GM18870 (cell line): ENCODE measurements at regions not wholly inside any gene's neighbourhood (a gene's known extent, or its start where the extent isn't known, plus 50 kb on each side); places are given as distances from the start of the nearest gene placed in this dataset.
A peak's percentile ranks its signal among the peaks of the same experiment; 100 is the strongest.

Source experiments
- ATAC-seq: cut with Tn5 transposase; IDR thresholded peaks from one replicate; pipeline ENCODE4 v1.9.1; 2021; ENCODE audit warnings: moderate library complexity; ENCODE audit not compliant: unreplicated experiment

GRCh38 chr5:92907938-92908606, 672.9 kb downstream of the NR2F1-AS1 start:
- ATAC-seq = peak; percentile 79

DNA sequence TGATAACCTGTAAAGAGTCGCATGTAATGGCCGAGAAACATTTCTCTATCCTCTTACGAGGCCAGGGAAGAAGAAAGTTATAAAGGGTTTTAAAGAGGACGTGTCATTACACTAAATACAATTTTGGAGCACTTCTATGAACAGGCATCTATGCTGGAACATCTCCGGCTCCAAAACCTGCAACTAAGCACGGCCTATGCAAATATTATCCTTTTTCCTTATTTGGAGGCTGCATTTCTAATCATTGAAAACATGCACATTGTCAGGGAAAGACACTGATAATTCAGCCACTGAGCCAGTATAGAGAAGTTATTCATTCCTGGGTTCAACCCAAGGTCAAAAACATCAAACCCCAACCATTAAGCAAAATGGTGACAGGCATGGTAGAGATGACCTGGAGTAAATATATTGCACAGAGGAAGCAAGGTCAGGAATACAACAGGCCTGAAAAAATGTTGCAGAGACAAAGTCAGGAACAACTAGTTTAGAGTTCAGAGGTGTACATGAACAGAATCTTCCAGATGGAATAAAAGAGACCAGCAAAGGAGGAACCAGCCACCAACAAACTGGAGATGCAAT, 674.1 kb downstream of the NR2F1-AS1 start:
- ATAC-seq = no peak

- ATAC-seq = no peak
These were observed 677.0 kb downstream of the NR2F1-AS1 start for GRCh38 chr5:92904021-92904420.

DNA sequence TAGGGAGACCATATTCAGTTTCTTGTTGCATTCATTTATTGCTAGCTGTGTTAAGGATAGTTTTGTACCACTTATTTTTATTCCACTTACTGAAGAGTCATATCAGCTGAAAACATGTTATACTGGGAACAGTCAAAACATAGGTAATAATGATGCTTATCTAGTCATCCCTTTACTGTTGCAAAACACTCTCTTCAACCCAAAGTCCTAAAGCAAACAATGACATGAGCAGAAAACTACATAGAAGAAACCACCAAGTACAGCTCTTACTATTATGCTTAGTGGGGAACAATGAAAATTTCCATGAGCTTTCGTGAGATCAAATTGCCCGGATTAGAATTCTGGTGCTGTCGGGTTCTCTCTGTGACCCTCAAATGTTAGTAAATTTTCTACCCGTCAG, 681.4 kb downstream of the NR2F1-AS1 start:
- no peak for ATAC-seq

DNA sequence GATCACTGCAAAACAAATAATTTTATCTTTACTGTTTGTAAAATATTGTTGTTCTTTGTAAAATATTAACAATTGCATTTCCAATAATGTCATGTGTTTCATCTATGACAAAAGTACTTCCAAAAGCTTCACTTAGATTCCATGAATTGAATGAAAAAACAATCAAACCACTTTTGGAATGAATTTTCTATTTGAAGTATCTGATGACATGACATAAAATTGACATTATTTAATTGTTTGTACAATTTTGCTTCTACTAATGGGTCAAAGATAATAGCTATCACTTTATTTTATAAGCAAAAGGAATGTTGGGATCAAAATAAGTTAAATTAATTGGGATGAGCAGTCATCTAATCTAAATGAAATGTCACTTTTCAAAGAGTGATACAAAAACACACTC, 684.3 kb downstream of the NR2F1-AS1 start:
- ATAC-seq = no peak

DNA sequence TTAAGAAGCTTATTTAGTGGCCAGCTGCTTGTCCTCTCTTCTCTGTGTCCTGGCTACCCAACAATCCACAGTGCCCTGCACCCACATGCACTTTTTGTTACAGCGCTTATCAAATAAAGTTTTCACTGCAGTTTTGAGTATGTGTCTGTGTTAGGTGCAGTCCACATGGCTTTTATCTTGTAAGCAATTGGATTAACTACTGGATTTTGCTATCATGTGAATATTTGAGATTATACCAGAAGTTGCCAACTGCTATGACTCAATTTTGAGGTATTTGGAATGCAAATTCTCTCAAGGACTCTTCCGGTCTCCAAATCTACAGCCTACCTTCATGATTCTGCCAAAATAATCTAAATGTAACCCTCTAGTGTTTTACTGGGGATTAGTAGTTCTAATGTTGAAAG, 690.2 kb downstream of the NR2F1-AS1 start:
- no peak for ATAC-seq

DNA sequence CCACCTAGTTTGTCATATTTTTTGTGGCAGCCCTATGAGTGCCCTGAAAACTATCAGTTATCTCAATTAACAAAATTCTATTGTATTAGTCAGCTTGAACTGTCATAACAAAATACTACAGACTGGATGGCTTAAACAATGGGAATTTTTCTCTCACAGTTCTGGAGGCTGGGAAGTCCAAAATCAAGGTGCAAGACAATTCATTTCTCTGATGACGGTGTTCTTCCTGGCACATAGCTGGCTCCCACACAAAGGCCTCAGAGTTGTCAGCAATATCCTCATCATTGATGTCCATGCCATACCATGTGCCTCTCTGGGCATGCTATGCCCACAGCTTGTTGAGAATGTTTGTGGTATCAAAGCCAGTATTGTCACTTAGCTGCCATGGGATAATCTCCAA, 691.9 kb downstream of the NR2F1-AS1 start:
- ATAC-seq = no peak

- no peak for ATAC-seq
These were observed 693.8 kb downstream of the NR2F1-AS1 start for GRCh38 chr5:92887254-92887653.

DNA sequence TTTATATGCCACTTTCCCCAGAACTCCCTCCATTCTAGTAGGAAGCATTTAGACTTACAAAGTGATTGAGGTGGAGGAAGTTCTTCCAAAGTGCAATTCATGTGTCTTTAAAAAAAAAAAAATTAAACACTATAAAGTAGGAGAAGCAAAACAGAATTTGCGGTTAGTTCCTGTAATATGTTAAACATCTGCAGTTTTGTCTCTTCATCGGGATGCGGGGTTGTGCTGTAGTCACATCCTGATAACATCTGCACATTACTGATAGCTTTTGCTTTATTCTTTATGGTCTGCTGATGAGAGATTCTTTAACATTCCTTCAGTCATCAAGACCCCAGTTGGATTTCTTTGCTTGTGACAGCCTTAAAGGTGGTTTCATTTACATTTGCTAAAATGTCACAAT, 694.3 kb downstream of the NR2F1-AS1 start:
- ATAC-seq = no peak

DNA sequence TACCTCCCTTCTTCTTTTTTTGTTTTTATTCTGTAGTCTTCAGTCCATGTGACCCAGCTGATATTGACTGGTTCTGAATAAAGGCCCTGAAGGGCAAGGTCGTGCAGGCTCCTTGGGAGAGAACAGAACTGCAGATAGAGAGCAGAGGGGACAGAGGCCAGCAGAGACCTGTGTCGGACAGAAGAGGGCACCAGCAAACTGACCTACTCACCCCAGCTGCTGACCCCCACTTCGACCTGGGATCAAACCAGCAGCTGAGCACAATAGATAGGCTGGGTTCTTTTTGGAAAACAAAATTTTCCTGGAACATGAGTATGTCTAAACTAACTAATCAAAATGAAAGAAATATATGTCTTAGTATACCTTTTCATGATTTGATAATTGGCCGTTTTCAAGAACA, 695.1 kb downstream of the NR2F1-AS1 start:
- ATAC-seq = no peak

DNA sequence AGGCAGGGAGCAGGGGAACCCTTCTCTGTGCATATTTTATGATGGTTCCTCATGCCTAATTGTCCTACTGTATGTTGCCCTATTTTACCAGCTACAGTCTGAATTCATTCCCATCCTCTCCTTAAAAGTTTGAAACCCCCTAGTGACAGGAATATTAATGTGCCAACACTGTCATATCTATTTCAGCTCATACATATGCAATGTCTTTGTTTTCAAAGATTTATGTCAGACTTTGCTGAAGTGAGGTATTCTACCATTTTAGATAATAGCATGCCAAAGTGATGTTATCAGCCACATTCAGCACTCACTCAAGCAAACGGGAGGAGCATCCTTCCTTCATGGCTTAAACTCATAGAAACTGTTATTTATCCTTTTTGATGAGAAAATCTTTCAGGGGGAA, 696.5 kb downstream of the NR2F1-AS1 start:
- no peak for ATAC-seq

- ATAC-seq = no peak
These were observed 701.0 kb downstream of the NR2F1-AS1 start for GRCh38 chr5:92879806-92880543.

- no peak for ATAC-seq
These were observed 706.2 kb downstream of the NR2F1-AS1 start for GRCh38 chr5:92874790-92875189.

- ATAC-seq = no peak
These were observed 712.6 kb downstream of the NR2F1-AS1 start for GRCh38 chr5:92868442-92868841.

DNA sequence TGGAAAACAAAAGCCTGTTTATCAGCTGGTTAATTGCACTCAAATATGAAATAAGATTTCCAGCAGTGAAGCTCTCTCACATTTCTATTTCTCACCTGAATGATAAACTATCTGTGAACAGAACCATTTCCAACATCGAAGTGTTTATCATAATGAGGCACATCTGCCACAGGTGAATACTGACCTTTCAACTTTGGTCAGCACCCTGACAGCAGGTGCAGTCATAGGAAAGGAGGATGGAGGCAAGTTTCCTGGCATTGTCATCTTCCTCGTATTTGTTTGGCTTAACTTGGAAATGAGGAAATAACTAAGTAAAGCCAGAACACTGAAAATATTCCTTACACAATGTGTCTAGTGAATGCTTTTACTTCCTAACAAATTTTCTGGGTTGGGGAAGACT, 716.4 kb downstream of the NR2F1-AS1 start:
- no peak for ATAC-seq

DNA sequence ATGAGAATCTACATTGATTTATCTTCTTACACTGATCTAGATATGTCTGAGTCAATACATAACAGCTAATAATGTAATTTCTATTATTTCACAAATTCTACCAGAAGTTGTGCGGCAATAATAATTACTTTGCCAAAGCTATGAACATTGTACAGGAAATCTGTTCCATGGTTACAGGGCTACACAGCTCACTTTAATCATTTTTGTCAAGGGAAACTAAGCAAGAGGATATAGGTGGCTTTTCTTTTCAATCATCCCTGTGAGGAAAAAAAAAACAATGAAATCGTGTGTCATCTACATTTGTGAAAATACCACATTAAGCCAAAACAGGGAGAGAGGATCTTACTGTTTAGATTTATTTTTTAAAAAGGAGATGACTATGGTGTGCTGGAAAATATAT, 717.4 kb downstream of the NR2F1-AS1 start:
- ATAC-seq = no peak

DNA sequence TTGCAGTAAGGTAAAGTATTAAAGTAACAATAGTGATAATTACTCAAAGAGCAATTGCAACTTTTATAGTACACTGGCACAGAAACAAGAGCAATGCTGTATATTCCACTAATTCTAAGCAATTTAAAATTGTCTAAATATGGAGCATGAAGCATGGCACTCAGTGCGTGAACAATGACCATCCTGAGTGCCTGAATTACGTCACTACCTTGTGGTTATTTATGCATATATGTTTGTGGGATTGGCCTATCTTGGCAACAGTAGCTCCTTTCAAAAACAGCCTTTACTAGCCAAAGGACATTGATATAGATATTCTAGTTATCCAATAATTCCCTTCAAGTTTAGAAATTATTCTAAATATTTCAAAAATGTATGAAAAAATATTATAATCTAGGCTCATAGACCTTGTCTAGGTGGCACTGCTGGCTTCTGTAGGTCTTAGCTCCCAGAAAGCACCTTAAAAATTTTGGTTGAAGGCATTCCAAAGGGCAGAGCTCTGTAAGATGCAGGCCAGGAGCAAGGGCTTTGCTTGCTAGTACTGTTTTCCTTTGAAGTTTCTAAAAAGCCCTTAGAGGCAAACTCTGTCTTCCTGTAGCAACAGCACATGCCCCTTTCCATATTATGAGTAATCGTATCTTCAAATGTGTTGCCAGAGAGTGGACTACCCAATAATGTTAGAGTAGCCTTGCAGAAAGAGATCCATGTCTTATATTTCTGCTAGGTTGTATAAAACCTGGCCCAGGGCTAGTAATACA, 719.3 kb downstream of the NR2F1-AS1 start:
- no peak for ATAC-seq

GRCh38 chr5:92860061-92860460, 721.0 kb downstream of the NR2F1-AS1 start:
- ATAC-seq = no peak

- no peak for ATAC-seq
These were observed 728.8 kb downstream of the NR2F1-AS1 start for GRCh38 chr5:92852219-92852618.

GRCh38 chr5:92850886-92851285, 730.1 kb downstream of the NR2F1-AS1 start:
- ATAC-seq = no peak

GRCh38 chr5:92849756-92850155, 731.3 kb downstream of the NR2F1-AS1 start:
- no peak for ATAC-seq
